ENCODE measurements at regions not wholly inside any gene's neighbourhood (a gene's known extent, or its start where the extent isn't known, plus 50 kb on each side); places are given as distances from the start of the nearest gene placed in this dataset.

DNA sequence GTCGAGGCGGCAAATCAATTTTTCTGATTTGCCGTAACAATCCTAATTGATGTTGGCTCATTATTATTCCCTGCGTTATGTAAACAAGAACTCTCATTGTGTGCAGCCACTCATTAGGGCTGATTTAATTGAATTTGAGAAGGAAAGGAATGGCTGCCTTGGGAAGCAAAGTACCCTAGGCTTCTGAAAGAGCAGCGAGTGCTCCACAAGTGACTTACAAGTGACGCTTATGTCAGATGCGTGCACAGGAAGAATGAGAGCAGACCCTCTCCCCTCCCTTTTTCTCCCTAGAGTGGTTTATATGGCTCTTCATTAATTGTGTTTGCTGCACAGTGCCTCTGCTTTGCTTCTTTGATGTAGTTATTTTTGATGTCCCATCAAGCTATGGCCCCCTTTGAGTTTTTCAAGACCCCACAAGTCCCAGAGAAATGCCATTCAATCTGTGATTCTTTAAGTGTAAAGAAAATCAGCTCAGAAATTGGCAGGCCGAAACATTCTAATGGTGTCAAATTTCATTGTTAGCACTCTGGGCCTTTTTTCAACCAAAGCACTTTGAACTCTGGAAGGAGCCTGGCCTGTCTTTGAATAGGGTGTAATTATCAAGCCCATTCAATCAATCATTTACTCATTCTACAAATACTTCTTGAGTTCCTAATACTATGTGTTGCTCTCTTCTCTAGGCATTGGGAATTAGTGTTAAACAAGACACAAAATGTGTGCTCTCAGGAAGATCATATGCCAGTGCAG is 86.8 kb upstream of the VAV3 start:
- TF ChIP-seq, protein P1, sequence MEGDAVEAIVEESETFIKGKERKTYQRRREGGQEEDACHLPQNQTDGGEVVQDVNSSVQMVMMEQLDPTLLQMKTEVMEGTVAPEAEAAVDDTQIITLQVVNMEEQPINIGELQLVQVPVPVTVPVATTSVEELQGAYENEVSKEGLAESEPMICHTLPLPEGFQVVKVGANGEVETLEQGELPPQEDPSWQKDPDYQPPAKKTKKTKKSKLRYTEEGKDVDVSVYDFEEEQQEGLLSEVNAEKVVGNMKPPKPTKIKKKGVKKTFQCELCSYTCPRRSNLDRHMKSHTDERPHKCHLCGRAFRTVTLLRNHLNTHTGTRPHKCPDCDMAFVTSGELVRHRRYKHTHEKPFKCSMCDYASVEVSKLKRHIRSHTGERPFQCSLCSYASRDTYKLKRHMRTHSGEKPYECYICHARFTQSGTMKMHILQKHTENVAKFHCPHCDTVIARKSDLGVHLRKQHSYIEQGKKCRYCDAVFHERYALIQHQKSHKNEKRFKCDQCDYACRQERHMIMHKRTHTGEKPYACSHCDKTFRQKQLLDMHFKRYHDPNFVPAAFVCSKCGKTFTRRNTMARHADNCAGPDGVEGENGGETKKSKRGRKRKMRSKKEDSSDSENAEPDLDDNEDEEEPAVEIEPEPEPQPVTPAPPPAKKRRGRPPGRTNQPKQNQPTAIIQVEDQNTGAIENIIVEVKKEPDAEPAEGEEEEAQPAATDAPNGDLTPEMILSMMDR (IDR thresholded peaks at IDR 0.05) = no peak
- no peak for TF ChIP-seq POLR2A (IDR thresholded peaks at IDR 0.05)
